Peyer's patch (tissue), 4 donors: ENCODE measurements at regions not wholly inside any gene's neighbourhood (a gene's known extent, or its start where the extent isn't known, plus 50 kb on each side); places are given as distances from the start of the nearest gene placed in this dataset.

ENCODE experiments used
- POLR2A ChIP-seq, 2 donors: fragments of 450-650 bp; IDR thresholded peaks; one replicate each; pipeline ENCODE4 v1.5.1; 2017; ENCODE audit warnings: antibody characterized with exemption in 2 of 2, mild to moderate bottlenecking in 2 of 2, moderate library complexity in 2 of 2
- TF ChIP-seq, protein P1 (sequence below), 6 experiments: fragments of 450-650 bp in 4 of 6; fragments of 200-600 bp in 2 of 6; sonication (generic) in 1 of 6; IDR thresholded peaks; one replicate each; pipeline ENCODE4 v1.5.1; 2017 to 2019; ENCODE audit warnings: antibody characterized with exemption in 6 of 6, mild to moderate bottlenecking in 3 of 6, moderate library complexity in 1 of 6

DNA sequence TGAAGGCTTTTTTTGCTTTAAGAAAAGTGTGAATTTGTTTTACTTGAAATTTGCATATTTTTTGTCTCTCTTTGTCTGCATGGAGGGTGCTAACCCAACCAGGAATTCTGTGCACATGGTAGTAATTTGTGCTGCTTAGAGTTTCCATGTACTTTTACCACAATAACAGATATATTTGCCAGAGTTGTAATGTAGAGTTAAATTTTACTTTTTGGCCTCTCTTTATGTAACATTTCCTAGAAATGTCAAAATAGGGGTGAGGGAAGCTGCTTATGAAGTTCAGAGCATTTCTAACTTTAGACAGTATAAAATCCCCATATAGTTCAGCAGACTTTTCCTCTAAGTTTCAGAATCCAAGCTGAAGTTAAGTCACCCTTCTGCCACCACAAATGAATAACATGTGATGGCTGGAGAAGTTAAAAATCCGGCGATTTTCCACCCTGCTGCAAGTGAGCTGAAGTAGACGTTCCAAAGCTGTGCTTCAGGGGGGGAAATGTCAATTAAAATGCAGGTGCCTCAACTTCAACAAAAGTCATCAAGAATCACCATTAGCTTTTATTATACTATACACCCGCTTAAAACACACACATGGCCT, 385.7 kb upstream of the NR2F2 start:
- TF ChIP-seq, protein P1, sequence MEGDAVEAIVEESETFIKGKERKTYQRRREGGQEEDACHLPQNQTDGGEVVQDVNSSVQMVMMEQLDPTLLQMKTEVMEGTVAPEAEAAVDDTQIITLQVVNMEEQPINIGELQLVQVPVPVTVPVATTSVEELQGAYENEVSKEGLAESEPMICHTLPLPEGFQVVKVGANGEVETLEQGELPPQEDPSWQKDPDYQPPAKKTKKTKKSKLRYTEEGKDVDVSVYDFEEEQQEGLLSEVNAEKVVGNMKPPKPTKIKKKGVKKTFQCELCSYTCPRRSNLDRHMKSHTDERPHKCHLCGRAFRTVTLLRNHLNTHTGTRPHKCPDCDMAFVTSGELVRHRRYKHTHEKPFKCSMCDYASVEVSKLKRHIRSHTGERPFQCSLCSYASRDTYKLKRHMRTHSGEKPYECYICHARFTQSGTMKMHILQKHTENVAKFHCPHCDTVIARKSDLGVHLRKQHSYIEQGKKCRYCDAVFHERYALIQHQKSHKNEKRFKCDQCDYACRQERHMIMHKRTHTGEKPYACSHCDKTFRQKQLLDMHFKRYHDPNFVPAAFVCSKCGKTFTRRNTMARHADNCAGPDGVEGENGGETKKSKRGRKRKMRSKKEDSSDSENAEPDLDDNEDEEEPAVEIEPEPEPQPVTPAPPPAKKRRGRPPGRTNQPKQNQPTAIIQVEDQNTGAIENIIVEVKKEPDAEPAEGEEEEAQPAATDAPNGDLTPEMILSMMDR (IDR thresholded peaks at IDR 0.05): no peak
- TF ChIP-seq POLR2A (IDR thresholded peaks at IDR 0.05): no peak
